ENCODE measurements at regions not wholly inside any gene's neighbourhood (a gene's known extent, or its start where the extent isn't known, plus 50 kb on each side); places are given as distances from the start of the nearest gene placed in this dataset.

DNA sequence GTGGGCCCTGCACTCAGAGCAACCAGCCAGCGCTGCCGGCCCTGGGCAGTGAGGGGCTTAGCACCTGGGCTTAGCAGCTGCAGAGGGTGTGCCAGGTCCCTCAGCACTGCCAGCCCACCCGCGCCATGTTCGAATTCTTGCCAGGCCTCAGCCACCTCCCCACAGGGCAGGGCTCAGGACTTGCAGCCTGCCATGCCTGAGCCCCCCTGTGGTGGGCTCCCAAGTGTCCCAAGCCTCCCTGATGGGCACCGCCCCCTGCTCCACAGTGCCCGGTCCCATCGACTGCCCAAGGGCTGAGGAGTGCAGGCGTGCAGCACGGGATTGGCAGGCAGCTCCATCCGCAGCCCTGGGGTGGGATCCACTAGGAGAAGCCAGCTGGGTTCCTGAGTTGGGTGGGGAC lies 98.0 kb upstream of the NID2 start:
- TF ChIP-seq, protein P1, sequence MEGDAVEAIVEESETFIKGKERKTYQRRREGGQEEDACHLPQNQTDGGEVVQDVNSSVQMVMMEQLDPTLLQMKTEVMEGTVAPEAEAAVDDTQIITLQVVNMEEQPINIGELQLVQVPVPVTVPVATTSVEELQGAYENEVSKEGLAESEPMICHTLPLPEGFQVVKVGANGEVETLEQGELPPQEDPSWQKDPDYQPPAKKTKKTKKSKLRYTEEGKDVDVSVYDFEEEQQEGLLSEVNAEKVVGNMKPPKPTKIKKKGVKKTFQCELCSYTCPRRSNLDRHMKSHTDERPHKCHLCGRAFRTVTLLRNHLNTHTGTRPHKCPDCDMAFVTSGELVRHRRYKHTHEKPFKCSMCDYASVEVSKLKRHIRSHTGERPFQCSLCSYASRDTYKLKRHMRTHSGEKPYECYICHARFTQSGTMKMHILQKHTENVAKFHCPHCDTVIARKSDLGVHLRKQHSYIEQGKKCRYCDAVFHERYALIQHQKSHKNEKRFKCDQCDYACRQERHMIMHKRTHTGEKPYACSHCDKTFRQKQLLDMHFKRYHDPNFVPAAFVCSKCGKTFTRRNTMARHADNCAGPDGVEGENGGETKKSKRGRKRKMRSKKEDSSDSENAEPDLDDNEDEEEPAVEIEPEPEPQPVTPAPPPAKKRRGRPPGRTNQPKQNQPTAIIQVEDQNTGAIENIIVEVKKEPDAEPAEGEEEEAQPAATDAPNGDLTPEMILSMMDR (IDR thresholded peaks at IDR 0.05), result no peak
- no peak for TF ChIP-seq POLR2A (IDR thresholded peaks at IDR 0.05)
- no peak for TF ChIP-seq POLR2AphosphoS5 (IDR thresholded peaks at IDR 0.05)

Data from breast epithelium (tissue), 3 donors.